HG02840 (cell line): ENCODE measurements at regions not wholly inside any gene's neighbourhood (a gene's known extent, or its start where the extent isn't known, plus 50 kb on each side); places are given as distances from the start of the nearest gene placed in this dataset.
"Not testable (repeated sequence)": the region's sequence is repeated elsewhere in the genome, so short reads cannot be mapped to it uniquely, and the experiment has no call there.

Experiments used
- ATAC-seq: cut with Tn5 transposase; IDR thresholded peaks from one replicate; pipeline ENCODE4 v1.9.1; 2021; ENCODE audit warnings: mild to moderate bottlenecking, moderate library complexity, moderate number of reproducible peaks; ENCODE audit not compliant: unreplicated experiment, low FRiP score

DNA sequence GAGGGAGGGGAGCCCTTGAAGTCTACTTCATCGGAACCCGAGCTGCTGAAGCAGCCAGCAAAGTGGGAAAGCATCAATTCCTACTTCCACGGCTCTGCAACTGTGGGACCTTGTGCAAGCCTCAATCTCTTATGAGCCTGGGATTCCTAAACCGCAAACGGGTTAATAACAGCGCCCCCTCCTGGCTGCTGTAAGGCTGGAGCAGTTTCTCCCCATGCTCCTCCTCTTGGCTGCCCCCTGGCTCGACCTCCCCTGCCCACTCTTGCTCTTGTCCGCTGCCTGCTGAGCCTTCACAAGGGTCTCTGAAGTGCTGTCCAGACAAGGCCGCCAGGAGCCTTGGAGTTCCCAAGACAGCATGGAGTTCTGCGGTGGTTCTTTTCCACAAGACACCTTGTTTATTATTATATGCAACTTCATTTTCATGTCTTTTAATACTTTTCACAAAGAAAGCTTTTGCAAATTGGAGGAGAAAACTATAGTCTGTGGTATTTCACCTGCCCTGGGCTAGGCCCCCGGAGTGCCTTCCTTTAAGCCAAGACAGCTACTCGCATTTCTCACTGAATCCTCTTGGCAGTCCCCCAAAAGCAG lies 157.2 kb downstream of the DDX1 start:
- no peak for ATAC-seq

DNA sequence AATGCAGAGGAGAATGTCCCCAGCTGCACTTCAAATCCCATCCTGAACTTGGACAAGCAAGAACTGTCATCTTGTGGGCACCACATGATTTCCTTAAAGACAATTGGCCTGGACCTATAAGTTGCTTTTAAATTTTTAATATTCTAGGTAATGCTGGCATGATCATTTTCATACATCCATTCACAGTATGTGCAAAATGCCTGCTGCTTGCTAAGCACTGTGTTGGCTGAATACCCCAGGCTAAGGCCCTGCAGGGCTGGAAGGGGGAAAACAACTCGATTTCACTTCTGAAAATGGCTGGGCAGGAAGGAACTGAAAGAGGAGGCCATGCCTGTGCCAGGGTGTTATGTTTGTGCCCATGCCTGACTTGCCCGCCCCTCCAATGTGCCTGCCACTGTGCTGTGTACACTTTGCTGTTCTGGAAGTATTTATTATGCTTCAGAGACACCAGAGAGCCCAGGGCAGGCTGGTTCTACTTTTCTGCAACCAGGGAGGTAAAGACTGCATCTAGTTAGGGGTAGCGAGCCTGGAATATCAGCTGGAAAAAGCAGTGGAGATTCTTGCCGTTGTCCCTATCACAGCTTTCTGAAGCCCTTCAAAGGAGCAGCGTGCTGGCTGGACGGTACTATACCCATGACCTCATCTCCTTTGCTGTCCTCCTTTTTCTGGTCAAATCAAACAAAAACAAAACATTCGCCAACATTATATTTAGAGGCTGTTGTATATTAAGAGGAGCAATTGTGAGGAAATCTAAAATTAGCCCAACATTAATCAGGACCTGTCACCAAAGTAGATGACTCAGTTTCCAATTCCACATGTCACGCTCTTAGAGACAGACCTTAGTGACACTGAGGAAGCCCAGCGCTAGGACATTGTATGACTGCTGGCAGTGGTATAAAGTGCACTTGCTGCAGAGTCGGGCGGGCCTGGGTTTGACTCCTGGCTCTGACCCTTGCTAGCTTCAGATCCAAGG lies 158.1 kb downstream of the DDX1 start:
- no peak for ATAC-seq

DNA sequence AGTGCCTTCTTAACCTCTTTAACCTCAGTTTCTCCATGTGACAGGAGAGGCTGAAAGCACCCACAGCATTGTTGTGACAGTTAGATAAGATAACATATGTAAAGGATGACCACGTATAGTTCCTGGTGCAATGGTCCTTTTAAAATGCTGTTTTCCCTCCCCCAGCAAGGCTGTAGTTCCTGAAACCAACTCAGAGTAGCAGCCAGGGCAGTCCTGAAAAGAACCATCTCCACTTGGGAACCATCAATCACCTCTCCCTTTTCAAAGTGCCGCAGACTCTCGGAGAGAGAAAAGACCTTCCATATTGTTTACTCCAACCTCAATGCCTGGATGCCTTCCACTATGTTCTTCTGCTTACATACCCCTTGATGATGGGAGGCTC lies 158.8 kb downstream of the DDX1 start:
- no peak for ATAC-seq

DNA sequence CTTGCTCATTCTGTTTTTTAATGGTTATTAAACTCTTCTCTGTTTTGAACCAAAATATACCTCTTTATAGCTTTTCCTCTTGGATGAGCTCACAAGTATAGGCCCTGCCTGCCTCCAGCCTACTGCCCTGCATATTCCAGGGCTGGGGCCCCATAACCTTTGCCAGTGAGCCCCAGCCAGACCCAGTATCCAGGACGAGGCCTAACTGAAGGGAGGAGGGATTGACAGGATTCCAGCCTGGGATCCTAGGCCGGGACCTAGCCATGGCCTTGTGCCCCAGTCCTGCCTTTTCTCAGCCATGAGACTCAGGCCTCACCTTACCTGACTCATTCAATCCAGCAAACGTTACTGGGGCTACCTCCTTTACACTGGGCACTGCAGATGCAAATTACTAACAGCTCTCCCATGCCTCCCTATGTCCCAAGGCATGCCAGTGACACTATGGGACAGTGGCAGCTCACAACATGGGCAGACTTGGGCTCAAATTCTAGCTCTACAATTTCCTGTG lies 159.2 kb downstream of the DDX1 start:
- no peak for ATAC-seq

DNA sequence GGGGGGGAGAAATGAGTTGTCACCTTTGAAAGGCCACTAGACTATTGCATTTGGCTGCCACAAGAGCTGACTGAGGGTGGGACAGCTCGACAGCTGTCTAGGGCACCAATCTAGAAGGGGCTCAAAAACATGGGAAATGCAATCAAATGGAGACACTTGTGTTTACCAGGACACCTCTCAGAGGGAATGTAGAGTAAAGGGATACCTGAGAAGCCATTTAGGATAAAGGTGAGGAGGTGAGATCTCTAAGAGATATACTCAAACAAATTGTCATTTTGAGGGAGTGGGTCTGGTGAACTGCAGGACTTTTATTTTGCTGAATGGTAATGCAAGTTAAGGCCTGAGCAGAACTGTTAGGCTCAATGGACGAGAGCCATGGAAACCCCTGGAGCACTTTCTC lies 159.8 kb downstream of the DDX1 start:
- ATAC-seq, result no peak

DNA sequence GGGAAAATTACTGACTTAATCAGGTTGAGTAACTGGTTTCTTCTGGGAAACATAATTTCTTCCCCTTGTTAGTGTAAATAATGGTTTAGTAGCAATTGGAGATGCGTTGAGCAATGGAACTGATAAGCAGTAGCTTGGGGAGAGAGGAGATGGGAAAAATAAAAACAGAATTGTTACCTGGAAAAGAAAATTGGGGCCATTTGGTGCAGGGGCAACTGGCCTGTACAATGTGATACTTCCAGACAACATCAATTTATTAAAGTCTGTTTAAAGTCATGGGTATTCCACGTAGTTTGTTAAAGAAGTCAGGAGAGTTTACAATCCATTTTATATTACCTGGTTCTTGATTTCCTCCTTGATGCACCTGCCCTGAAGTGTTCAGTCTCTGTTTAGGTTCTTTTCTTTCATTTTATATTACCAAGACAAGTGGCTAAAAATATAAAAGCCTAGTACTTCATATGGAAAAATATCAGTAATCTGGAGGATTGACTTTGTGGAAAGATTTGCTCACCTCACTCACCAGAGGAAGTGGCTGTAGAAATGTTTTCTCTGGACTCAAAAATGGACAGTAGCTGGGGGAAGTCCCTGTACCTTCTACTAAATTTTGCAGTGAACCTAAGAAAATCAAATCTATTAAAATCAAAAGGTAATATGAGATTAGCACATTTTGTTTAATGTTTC lies 161.0 kb downstream of the DDX1 start:
- ATAC-seq, result no peak

DNA sequence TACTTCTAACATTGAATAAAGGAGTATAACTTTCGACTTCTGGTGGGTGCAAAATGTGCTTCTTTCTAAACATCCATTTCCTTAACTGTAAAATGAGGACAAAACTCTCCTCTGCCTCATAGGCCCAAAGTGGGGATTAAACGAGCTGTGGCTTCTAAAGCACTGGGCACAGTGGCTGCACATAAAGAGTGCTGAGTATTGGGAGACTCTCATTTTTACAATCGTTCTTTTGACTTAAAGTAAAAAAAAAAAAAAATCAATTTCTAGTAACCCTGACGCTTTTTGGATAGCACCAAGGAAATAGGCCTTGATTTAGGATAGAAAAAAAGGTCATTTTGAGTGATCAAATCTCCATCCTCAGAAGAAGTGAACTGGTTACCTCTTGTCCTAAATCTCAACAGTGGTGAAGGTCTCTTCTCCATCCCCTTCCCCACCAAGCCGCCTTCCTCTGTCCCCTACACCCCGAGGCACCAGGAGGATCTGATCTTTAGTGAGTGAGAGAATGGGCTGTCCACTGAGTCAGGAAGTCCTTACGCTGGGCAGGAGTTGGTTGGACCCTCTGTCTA lies 161.6 kb downstream of the DDX1 start:
- ATAC-seq, result no peak

DNA sequence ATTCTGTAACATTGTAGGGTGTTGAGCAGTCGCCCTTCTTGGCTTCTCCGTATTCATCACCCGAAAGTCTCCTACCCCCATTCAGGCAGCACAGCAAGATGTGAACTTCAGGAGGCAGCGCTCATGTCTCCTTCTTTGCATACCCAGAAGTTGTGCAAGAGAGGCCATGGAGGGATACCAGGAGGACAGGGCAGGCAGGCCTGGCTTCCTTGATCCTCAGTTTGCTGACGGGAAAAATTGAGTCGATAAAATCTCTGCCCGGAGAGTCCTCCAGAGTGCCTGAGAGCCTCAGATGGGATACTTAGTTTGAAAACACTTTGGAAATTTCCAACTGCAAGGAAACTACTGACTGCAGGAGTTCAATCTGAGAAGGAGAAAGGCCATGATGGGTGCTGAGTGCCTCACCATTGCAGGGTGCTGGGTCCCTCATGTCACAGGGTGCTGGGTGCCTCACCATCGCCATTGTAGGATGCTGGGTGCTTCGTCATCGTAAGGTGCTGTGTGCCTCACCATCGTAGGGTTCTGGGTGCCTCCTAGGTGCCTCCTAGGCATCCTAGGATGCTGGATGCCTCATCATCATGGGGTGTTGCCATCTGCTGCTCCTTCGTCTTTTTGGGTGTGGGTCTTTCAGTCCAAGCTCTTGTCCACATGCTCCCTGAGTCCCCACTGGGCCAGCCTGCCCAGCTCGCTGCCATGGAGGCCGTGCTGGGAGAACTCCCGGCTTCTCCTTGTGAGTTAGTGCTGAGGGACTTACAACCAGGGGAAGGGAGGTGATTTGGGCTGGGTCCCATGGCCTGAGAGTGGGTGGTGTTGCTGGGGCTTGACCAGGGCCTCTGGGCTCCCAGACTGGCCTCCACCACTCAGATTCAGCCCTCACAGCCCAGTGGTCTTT lies 162.4 kb downstream of the DDX1 start:
- ATAC-seq, result no peak

DNA sequence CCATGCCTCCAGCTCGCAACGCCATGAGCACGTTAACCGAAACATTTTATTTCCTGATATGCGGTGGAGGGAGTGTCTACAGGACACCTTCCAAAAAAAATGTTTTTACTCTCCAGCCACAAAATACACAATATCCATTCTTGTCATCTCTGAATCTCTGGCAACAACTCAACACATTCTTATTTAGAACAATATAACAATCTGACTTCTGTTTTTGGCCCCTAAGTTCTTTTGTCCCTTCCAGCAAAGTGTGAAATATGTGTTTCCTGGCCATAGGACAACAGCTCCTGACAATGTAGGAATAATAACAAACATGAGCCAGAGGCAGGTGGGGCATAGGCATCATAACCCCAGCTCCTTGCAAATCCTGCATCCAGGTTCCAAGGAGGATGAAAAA lies 163.0 kb downstream of the DDX1 start:
- no peak for ATAC-seq

DNA sequence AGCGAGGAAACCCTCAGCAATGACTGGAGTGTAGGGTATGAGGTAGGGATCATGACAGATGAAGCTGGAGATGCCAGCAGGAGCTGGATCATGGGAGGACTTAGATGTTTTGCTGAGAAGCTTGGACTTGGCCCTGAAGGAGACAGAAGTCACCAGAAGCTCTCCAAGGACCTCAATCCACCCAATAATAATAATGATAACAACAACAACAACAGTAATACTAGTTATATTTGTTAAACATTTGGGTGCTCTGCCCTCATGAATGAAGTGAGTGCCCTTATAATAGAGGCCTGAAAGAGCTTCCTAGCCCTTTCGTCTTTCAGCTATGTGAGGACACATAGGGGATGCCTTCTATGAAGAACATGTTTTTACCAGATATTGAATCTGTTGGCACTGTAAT lies 163.9 kb downstream of the DDX1 start:
- no peak for ATAC-seq

DNA sequence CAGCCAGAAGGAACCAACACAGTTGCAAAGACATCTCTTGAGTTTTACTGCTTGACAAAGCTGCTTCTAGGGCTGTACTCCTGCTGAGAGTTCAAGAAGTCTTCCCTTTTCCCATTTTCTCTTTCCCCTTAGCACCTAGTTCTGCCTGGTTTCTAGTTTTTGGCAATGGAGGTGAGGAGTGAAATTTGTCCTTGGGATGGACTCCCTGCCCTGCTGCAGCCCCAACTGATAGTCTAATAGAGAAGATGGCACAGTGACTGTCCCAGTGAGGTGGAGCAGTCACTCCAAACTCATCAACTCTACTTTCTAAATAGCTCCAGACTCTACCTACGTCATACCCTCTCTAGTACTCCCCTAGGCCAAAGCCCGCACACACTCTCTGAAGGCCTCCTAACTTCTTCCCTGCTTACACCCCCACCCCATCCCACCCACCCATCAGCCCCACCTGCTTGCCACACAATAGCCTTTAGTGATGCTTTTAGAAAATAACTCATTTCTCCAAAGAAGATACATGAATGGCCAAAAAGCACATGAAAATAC lies 164.4 kb downstream of the DDX1 start:
- no peak for ATAC-seq

DNA sequence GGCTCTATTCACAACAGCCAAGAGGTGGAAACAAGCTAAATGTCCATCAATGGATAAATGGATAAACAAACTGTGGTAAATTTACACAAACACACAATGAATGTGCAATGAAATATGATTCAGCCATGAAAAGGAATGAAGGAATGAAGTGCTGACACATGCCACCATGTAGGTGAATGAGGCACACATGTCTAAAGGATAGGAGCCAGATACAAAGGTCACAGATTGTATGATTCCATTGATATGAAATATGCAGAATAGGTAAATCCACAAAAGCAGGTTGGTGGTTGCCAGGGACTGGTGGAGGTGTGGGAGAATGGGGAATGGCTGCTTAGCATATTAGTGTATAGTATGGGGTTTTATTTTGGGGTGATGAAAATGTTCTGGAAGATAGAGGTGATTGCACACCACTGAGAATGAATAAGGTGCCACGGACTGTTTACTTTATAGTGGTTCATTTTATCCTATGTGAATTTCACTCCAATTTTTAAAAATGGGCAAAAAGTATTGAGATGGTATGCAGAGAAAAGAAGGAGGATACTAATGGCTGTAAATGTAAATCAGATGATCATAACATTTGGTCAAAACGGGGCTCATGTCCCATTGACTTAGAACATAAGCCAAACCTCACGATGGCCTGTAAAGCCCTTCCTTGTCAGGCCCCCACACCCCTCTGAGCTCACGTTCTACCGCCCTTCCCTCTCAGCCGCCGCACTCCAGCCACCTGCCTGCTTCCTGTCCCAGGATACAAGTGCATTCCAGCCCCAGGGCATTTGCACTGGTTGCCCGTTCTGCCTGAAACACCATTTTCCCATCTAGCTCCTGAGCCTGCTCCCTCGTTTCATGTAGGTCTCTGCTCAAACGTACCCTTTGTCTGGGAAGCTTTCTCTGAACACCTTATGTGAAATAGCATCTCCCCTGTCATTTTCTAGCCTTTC lies 165.5 kb downstream of the DDX1 start:
- no peak for ATAC-seq

DNA sequence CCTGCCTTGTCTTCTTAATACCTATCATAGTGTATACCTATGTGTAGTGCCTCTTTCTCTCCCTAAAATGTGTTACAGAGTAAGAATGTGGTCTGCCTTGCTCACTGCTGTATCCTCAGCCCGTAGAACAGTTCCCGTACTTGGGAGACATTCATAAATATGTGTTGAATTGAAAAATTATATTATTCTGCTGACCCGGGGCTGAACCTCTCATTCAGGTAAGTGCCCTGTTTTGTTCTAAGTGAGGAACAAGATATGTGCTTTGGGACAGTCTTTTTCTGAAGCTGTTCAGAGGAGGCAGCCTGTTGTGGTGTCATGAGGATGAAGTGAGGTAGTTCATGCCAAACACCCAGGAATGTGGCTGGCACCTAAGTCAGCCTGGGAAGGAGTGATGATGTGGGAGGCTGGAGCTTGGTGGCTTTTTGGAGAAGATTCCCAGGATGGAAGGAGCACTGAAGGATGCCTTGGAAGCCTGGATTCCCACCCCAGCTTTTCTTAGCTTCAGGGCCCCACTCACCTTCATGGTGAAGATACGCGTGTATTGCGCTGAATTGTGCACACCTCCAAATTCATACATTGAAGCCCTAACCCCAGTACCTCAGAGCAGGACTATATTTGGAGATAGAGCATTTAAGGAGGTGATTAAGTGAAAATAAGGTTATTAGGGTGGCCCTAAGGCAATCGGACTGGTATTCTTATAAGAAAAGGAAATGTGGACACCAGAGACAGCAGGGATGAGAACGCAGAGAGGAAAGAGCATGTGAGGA lies 166.3 kb downstream of the DDX1 start:
- no peak for ATAC-seq

DNA sequence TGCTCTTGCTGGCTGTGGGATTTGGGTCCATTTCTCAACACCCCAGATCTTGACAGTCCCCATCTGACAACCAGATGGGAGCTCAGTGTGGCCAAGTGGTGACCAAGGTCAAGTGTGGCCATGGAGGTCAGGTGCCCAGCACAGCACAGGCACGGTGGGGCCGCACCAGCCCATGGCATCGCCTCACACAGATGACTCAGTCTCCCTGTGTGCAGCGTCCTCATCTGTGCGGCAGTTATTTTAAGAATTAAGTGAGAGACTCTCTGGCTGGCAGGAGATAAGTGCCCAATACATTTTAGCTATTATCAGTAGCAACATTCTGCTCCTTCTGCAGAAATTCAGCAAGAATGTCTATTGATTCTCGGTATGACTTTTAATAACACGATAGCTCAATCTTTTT lies 167.2 kb downstream of the DDX1 start:
- no peak for ATAC-seq

DNA sequence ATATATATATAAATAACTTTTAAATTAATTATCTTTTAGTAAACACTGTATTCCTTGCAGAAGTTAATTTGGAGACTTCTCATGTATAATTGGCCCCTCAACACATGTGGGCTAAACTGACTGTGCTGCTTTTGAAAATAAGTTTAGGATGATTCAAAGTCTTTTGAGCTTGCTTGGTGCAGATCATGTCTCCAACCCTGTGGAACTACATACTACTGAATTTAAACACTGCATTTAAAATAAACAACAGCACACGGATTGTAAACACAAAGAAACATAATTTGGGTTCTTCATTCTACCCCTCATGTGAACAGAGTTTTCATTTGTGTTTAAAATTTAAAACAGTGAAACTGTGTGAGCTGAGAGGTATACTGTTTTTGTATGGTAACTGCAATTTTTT lies 167.7 kb downstream of the DDX1 start:
- no peak for ATAC-seq

DNA sequence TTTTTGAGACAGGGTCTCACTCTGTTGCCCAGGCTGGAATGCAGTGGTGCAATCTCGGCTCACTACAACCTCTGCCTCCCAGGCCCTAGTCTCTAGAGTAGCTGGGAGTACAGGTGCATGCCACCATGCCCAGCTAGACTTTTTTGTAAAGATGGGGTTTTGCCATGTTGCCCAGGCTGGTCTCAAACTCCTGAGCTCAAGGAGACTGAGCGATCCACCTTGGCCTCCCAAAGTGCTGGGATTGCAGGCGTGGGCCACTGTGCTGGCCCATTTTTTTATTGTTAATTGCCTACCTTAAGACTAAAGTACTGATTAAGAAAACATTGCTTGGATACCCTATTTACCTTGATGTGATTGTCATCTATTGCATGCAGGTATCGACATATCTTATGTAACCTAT lies 168.1 kb downstream of the DDX1 start:
- not testable (repeated sequence) for ATAC-seq

DNA sequence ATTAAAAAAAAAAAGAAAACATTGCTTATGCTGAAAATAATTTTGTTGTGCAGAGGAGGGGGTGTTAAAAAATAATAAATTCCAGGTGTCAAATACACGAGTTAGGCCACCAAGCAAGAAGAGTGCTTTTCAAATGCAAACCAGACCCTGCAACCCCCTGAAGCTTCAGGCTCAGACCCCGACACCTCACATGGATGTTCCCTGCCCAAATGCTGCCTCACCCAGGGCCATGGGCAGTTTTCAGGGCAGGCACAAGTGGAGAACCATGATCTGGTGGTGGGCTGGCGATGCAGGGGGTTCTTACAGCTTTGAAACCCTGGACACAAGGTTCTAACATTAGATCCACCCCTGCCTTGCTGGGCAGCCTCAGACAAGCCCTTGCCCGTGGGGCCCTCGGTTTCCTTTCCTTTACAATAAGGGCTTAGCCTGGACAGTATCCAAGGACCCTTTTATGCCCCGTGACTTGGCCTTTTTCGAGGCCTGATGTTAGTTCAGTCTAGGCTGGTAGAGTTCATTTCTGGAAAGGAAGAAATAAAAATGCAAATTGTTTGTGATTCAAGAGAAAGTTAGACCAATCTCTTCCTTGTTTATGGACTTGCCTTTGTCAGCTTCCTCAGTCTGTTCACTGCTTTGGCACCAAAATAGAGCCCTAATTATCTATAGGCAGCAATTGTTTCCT lies 168.7 kb downstream of the DDX1 start:
- ATAC-seq, result no peak
